HG03039 (cell line): ENCODE measurements at regions not wholly inside any gene's neighbourhood (a gene's known extent, or its start where the extent isn't known, plus 50 kb on each side); places are given as distances from the start of the nearest gene placed in this dataset.

Source experiments
- ATAC-seq: cut with Tn5 transposase; IDR thresholded peaks from one replicate; pipeline ENCODE4 v1.9.1; 2021; ENCODE audit warnings: mild to moderate bottlenecking, moderate library complexity; ENCODE audit not compliant: unreplicated experiment

DNA sequence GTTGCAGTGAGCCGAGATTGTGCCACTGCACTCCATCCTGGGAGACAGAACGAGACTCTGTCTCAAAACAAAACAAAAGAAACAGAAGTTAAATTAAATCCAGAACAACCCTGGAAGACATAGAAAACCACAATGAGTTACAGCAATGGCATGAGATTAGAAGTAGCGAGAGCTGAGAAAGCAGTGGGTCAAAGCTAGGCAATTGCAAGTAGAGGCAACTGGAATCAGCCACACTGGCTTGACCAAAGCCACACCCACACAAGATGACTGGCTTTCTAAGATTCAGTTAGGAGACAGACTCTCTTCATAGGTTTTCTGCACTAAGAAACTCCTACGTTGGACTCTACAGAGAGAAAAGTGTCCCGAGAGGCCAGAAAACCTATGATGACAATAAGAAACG, 443.0 kb downstream of the GPM6A start:
- ATAC-seq, result no peak

DNA sequence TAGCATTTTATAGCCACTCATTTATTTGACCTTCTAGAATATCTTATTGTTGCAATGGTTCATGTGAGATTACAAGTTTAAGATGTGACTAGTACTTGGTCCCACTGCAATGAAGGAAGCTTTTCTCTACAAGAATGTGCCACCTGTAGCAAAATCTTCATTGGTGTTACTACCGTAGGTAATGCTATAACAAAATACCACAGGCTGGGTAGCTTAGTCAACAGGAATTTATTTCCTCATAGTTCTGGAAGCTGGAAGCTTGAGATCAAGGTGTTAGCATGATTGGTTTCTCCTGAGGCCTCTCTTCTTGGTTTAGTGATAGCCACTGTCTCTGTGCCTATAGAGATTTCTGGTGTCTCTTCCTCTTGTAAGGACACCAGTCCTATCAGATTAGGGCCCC, 441.0 kb downstream of the GPM6A start:
- ATAC-seq, result no peak

DNA sequence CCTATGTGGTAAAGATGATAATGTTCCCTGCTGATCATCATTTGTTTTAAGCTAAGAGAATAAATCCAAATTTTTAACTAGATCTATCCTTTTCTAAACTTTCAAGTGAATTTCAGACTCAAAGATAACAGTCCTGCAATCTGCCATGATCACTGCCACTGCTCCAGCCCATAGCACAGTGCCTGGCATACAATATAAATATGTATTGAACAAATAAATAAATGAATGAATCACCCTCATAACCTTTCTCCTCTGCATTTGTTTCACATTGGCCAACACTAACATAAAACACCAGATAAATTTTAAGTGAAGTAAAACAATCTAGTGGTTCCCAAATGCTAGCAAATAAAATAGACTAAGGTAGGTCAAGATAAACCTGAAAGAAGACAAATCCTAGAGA, 439.0 kb downstream of the GPM6A start:
- ATAC-seq, result no peak

DNA sequence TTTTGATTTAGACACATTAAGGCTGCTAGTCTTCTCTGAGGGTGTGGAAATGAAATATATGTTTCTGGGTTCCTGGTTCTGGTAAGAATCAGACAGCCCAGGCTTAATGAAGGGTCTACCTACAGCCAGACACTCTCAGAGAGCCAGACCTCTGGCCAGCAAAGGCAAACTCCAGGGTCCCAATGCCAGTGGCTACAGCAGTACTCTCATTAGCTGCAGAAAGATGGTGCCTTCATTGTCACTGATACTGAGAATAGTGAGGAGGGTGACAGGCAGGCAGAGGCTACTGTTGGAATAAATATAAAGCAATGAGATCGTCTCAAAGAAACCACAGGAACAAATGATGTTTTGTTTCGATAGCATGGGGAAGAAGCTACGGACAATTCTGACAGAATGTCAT, 437.6 kb downstream of the GPM6A start:
- no peak for ATAC-seq

DNA sequence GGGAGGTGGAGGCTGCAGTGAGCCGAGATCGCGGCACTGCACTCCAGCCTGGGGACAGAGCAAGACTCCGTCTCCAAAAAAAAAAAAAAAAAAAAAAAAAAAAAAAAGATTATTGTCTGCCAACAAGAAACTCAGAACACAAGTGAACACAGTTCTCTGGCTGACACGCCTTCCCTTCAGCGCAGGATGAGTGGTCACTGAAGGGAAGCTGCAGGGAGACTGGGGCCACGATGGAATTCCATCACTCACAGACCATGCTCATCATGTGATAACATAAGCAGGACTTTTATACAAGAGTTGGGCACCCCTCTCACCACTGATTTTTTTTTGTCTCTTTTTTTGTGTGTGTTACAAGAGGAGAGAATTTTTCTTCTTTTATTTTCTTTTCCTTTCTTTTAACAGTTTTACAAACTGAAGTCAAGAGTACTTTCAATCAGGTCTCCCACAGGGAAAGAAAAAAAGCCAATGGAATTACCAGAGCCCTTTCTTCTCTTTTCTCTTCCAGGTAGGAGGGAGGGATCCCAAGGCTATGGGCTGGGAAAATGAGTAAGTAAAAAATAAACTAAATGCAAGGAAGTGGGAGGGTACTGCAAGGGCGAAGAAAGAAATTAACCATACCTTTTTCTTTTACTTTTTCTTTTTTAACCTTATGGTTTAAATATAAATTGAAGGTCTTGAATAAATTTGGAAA, 435.6 kb downstream of the GPM6A start:
- no peak for ATAC-seq

DNA sequence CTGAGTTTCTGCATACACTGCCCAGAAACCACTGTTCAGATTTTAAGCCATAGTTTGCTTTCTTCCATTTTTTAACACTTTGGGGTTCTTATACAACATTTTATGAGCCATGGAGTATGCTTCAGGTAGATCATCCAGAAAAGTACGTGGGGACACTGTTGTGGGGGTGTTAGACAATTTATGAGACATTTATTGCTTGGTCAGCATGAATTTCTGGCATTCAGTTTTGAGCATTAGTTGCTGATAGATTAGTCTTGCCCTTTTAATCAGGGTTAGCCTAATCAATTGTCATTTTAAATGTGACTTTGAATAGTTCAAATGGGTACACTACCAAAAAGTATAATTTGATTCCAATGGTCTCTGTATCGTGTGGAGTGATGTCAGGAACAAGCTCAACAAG, 434.9 kb downstream of the GPM6A start:
- ATAC-seq, result no peak

DNA sequence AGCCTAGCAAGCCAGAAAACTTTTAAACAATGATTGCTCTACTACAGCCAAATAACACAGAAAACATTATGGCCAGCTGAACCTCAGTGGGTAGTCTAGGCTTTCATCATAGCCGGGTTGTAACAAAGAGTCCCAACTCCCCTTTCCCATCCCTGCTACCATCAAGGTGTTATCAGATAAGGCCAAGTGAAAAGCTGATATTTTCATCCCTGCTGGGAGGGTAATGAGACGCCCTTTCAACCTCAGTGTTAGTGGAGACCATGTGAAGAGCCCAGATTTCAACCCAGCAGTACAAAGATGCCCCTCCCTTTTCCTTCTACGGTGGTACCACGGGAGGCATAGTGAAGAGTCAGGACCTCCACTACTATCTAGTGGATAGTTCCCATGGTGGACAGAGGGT, 433.7 kb downstream of the GPM6A start:
- no peak for ATAC-seq

DNA sequence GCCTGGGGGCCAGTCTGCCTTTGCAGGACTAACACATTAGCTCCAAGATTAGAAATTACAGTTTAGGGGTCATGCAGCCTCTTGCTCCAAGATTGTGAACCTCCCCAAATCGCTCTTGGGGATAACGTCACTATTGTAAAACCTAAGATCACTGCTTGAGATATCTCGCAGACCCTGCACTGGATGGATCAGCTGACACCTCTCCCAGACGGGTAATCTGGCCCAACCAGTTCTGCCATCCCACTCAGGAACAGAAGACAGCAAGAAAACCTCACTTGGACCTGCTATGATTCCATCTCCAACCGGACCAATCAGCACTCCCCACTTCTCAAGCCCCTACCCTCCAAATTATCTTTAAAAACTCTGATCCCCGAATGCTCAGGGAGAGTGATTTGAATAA, 431.2 kb downstream of the GPM6A start:
- no peak for ATAC-seq

DNA sequence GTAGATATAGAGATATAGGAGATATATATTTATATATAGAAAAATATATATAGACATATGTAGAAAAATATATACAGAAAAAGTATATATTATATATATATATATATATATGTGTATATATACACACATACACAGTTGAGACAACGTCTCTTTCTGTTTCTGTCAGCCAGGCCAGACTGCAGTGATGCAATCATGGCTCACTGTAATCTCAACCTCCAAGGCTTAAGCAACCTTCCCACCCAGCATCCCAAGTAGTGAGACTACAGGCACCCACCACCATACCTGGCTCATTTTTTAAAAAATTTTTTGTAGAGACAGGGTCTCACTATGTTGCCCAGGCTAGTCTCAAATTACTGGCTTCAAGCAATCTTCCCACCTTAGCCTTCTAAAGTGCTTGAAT, 426.3 kb downstream of the GPM6A start:
- ATAC-seq, result no peak

DNA sequence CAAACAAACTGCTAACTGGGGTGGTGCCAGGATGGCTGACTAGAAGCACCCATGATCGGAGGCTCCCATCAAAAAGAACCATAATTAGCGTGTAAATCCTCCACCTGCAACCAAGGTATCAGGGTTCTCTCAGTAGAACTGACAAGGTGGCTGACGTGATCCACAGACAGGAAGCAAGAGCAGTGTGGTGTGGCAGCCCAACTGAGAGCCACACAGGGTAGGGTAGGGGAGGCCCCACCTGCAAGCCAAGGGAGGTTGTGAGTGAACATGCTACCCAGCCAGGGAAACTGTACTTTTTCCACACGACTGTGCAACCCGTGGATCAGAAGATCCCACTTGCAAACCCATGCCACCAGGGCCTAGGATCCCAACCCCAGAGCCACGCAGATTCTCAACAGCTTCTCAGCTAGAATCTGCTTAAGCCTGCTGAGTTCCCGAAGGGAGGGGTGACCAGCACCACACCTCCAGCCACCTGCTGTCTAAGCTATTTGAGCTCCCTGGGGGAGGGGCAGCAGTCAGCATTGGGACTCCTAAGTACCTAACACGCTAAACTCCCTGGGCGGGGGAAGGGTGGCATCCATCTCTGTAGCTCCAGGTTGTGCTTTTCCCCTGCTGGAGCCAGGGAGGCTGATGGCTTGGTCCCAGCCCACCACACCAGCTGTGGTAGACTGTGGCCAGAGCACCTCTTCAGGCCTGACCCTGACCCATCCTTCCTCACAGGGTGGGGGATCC, 425.1 kb downstream of the GPM6A start:
- no peak for ATAC-seq

DNA sequence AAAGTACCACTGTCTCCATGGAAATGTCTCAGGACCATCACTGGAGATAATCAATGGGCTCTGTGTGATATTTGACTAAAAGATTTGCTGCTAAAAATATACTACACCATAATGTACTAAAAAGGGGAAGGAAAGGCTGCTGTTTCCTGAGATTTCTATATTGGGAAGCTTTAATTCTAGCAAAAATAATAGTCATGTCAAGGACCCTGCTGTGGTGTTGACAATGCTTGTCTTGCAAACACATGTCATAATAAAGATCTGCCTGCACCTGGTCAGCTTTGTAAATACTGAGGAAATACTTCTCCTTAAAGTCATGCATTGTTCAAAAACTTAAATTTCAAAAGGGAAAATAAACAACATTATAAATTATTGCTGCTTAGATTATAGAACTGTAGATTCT, 417.9 kb downstream of the GPM6A start:
- ATAC-seq, result no peak

DNA sequence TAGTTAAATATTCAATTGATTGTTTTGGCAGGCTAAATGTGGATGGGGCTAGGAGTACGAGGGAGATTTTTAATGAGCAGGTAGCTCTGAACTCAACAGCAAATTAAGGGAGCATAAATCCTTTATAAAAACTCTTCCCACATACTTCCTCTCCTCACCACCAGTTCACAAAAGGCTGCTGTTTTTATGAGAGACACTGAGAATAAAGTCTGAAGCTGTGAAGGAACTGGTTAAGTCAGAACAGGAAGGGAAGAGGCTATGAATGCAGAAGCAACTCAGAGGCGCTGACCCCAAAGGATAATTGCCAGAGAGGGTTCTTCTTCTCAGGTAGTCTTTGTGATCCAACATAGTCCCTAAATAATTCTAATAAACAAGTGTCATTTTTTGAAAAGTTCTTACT, 406.1 kb downstream of the GPM6A start:
- ATAC-seq, result no peak

DNA sequence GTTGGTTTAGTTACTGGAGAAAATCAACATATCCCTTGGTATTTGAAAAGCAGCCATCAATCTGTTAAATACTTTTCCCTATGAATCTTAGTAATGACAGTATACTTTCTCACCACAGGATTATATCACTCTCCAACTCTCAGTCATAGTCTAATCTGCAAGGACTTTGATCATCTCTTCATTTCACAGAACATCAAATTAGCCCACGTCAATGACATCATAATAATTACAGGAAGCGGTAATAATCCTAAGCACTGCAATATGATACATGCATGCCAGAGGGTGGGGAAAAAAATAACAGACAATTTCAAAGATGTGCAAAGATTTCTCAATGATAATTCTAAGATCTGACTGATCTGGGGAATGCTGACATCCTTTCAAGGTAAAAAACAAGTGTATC, 404.1 kb downstream of the GPM6A start:
- no peak for ATAC-seq

DNA sequence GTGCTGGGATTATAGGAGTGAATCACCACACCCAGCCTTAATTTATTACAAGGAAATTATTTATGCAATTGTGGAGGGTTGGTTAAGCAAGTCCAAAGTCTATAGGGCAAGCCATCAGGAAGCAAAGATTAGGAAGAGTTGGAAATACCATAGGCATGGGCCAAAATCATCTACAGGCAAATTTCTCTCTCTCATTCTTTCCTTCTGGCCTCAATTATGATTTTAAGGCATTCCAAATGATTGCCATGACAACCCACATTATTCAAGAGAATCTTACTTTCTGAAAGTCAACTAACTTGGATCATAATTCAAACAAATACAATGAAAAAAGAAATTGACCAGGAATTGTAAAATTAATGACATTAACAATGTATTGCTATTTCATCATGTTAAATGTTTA, 400.8 kb downstream of the GPM6A start:
- no peak for ATAC-seq

DNA sequence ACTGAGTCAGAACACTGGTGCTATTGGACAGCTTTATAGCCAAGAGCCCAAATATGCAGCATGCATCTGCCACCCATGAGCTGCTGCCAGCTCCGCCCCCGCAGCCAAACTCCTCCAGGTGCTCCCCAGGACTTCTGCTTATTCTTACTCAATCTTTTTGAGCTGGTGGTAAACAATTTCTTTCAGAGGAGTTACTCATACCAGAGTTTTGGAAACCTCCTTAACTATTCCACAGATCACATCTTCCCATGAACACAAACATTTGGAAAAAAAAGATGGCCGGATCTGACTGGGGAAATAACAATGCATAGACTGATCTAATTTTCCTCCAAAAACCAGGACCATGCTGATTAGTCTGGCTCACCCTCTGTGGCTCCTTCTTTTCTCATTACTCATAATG, 399.9 kb downstream of the GPM6A start:
- ATAC-seq, result no peak

DNA sequence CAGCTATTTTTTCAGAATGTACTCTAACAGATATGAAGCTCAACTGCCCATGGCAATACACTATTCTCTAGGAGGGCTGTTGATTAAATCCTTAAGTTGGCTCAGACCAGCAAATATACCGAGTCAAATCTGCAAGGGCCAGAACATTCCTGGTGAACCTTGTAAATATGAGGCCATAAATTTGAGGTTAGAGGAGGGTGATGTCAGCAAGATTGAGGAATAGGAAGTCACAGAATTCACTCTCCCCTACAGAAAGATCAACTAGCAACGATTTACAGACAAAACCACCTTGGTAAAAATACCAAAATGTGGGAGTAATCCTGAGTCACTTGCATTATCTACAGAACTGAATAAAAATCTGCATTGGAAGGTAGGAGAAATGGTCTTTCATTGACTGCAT, 399.3 kb downstream of the GPM6A start:
- no peak for ATAC-seq

DNA sequence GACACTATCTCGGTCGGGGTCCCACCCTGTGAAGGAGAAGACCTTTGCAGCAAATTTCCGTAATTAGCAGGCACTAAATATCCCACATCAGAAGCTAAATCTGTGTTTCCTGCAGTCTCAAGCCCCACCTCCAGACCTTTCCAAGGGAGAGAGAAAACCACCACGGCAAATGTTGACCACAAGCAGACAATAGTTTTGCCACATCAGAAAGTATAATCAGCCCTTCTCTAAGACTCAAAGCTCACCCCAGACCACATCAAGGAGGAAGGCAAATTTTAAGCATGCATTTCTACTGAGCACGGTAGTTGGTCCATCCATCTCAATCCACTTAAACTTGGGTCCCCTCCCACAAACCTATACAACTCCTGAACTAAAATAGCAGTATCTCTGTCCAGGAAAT, 398.5 kb downstream of the GPM6A start:
- no peak for ATAC-seq

DNA sequence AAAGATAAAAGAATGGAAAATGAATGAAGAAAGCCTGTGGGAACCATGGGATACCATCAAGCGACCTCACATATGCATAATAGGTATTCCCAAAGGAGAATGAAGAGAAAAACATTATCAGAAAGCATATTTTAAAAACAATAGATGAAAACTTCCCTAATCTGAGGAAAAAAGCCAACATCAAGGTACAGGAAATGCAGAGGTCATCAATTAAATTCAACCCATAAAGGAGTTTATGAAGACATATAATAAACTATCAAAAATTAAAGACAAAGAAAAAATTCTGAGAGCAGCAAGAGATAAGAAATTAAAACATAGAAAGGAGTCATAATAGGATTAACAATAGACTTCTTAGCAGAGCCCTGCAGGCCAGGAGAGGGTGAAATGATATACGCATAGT, 397.5 kb downstream of the GPM6A start:
- no peak for ATAC-seq

DNA sequence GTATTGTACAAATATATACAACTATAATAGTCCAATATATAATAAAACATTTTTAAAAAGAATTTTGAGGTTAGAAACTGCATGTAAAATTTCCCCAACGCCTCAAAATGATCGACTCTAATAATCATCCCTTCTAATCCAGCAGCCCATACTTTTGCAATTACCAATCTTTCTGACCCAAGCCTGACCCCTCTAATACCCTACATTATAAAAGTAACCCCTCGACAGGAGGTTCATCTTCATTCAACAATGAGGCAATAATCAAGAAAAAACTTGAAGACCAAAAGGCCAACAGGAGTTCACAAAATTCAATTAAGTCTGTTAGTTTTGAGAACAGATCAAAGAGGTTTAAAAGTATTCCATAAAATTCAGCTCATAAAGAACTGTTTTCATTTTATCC, 393.5 kb downstream of the GPM6A start:
- no peak for ATAC-seq

DNA sequence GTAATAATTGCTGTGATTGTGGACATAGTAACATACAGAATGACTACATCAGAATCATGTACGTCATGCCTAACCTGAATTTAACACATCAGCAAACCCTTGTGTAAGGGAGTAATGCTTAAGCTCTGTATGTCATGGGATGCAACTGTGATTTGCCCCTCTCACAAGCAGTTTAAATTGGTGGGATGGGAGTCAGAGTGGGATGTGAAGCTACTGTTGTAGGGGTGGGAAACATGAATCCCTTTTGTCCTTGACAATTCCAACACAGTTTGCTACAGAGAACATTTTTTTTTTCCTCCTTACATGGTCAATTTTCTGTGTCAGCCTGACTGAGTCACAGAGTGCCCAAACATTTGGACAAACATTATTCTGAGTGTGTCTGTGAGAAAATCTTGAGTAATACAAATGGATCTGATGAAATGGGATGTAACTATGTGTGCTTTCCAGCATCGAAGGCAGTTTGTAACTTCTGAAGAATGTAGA, 392.8 kb downstream of the GPM6A start:
- ATAC-seq, result no peak

DNA sequence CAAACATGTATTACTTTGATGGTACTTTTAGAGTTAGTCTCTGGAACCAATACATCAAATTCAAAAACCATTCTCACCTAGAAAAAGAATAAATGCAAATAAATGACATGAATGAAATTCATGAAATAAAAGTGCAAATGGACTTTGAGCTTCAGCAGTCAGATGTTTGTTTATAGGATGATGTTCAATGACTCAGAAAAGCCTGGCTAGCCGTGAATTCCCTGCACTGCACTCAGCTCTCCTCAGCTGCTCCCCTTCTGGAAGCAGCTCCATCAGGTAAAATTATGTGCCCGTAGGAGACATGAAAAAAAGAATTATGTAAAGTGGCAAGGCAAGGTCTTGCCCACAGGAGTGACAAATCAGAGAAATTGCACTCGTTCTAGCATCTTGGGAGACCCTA, 390.6 kb downstream of the GPM6A start:
- ATAC-seq, result no peak

DNA sequence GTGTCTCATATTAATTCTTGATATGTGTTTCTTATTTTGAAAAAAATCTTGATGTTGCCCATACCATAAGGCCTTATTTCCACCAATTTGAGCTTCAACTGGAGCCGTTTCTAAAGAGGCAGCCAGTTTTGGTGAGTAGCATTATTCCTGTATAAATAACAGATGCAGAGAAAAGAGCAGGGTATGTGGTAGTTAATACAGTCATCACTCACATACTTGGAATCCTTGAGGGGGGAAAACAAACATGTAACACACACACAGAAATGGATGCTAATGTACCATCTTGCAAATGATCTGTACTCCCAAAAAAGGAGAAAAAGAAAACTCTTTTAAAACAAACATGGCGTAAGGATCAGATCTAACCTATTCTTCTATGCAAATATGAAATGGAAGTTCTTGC, 389.7 kb downstream of the GPM6A start:
- ATAC-seq, result no peak

DNA sequence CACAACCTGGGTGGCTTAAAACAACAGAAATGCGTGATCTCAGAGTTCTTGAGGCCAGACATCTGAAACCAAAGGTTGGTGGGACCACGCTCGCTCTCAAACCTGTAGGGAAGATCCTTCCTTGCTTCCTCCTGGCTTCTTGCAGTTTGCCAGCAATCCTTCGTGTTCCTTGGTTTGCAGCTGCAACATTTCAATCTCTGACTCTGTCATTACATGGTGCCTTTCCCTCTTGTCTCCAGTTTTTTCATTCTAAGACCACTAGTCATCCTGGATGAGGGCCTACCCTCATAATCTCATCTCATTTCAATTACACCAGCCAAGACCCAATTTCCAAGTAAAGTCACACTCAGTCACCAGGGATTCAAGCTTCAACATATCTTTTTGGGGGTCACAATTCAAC, 388.0 kb downstream of the GPM6A start:
- ATAC-seq, result no peak
